HCT116 (cell line): ENCODE measurements at regions not wholly inside any gene's neighbourhood (a gene's known extent, or its start where the extent isn't known, plus 50 kb on each side); places are given as distances from the start of the nearest gene placed in this dataset.

Experiments used
- ATAC-seq: fragments of 200-7000 bp; cut with Tn5 transposase; 2 replicates; pipeline ENCODE4 v1.9.1; 2020; ENCODE audit warnings: mild to moderate bottlenecking, moderate library complexity
- BruUV-seq: library from RNA; stranded (reverse); fragments of 400-500 nt; replicated peaks from 2 replicates; lab custom pipeline; 2021; lab: Mats Ljungman, UMichigan
- CTCF ChIA-PET: fragments of 300-600 bp; sonication (Branson Sonifier 250); formaldehyde crosslinking; loops from one replicate; lab custom pipeline; 2021; ENCODE audit warnings: antibody characterized with exemption; lab: Charles Lee
- POLR2A ChIA-PET: fragments of 300-600, 350-600 bp; sonication (Branson Sonifier 250); formaldehyde crosslinking; loops from one replicate; lab custom pipeline; 2021; ENCODE audit warnings: antibody characterized with exemption; lab: Charles Lee
- RAD21 ChIA-PET, 2 experiments: fragments of 300-600 bp; sonication (Branson Sonifier 250); formaldehyde crosslinking; loops; one replicate each; lab custom pipeline; 2023; ENCODE audit warnings: low total read pairs in 2 of 2; ENCODE audit not compliant: uncharacterized antibody in 2 of 2, unreplicated experiment in 2 of 2, low non-redundant PET in 1 of 2; lab: Charles Lee
- DNase-seq: peaks from one replicate; pipeline ENCODE4 v3.0.0-alpha.2; 2010; ENCODE audit warnings: low read depth, low spot score
- H2AFZ ChIP-seq: fragments of 200-600 bp; shearing (Covaris generic), sonication (generic); 2 replicates; pipeline ENCODE4 v1.6.1; 2017; ENCODE audit warnings: low read depth, mixed run types, mixed read lengths, antibody characterized with exemption, low read length; ENCODE audit not compliant: poor library complexity, severe bottlenecking
- H3K27ac ChIP-seq: 2 replicates; pipeline ENCODE4 v1.5.1; 2012; ENCODE audit warnings: low read depth, low read length
- H3K27me3 ChIP-seq: fragments of 200-600 bp; sonication (generic); 2 replicates; pipeline ENCODE4 v1.6.1; 2016; ENCODE audit warnings: mixed run types, low read length, mixed read lengths; ENCODE audit not compliant: insufficient read depth
- H3K36me3 ChIP-seq, 2 experiments: fragments of 200-500 bp in 1 of 2; fragments of 200-600 bp in 1 of 2; sonication (Bioruptor generic) in 1 of 2; sonication (generic) in 1 of 2; 2 replicates each; pipeline versions ENCODE4 v1.5.1 to v1.6.1; 2014 to 2016; ENCODE audit warnings: low read length in 2 of 2, inconsistent platforms in 1 of 2, mixed read lengths in 1 of 2, mixed run types in 1 of 2; ENCODE audit not compliant: insufficient read depth in 2 of 2, control insufficient read depth in 1 of 2
- H3K4me1 ChIP-seq, 2 experiments: fragments of 200-600 bp in 1 of 2; sonication (generic) in 1 of 2; 2 replicates each; pipeline versions ENCODE4 v1.5.1 to v1.6.1; 2012 to 2017; ENCODE audit warnings: low read length in 2 of 2, inconsistent platforms in 1 of 2, mild to moderate bottlenecking in 1 of 2, mixed read lengths in 1 of 2, mixed run types in 1 of 2, moderate library complexity in 1 of 2; ENCODE audit not compliant: insufficient read depth in 2 of 2, control insufficient read depth in 1 of 2
- H3K4me2 ChIP-seq: fragments of 200-600 bp; sonication (generic); 2 replicates; pipeline ENCODE4 v1.6.1; 2017; ENCODE audit warnings: mixed run types, low read length, mixed read lengths
- H3K4me3 ChIP-seq, 2 experiments: fragments of 200-600 bp in 1 of 2; sonication (generic) in 1 of 2; replicated peaks in 1 of 2; 2 replicates each; pipeline ENCODE4 v1.5.1; 2011 to 2016; ENCODE audit warnings: low read length in 2 of 2, control low read depth in 1 of 2, low read depth in 1 of 2, mild to moderate bottlenecking in 1 of 2, mixed read lengths in 1 of 2, mixed run types in 1 of 2
- H3K79me2 ChIP-seq: fragments of 200-600 bp; sonication (generic); 2 replicates; pipeline ENCODE4 v1.6.1; 2017; ENCODE audit warnings: mild to moderate bottlenecking, mixed run types, low read length, moderate library complexity, mixed read lengths; ENCODE audit not compliant: insufficient read depth
- H3K9ac ChIP-seq: fragments of 200-600 bp; sonication (generic); 2 replicates; pipeline ENCODE4 v1.6.1; 2016; ENCODE audit warnings: low read length, mixed read lengths
- H3K9me2 ChIP-seq: fragments of 200-600 bp; sonication (generic), shearing (Covaris generic); 2 replicates; pipeline ENCODE4 v1.6.1; 2017; ENCODE audit warnings: mixed run types, mild to moderate bottlenecking, moderate library complexity; ENCODE audit not compliant: insufficient read depth
- H3K9me3 ChIP-seq, 2 experiments: fragments of 200-500 bp in 1 of 2; fragments of 200-600 bp in 1 of 2; sonication (Bioruptor generic) in 1 of 2; sonication (generic) in 1 of 2; 2 replicates each; pipeline ENCODE4 v1.6.1; 2014 to 2017; ENCODE audit warnings: low read length in 2 of 2, mixed read lengths in 2 of 2, inconsistent platforms in 1 of 2, low read depth in 1 of 2, mild to moderate bottlenecking in 1 of 2, mixed run types in 1 of 2, moderate library complexity in 1 of 2; ENCODE audit not compliant: control insufficient read depth in 1 of 2, insufficient read depth in 1 of 2
- H4K20me1 ChIP-seq: fragments of 200-600 bp; sonication (generic), shearing (Covaris generic); 2 replicates; pipeline ENCODE4 v1.6.1; 2017; ENCODE audit warnings: mixed run types, mild to moderate bottlenecking, moderate library complexity; ENCODE audit not compliant: insufficient read depth
- CBX3 ChIP-seq: IDR thresholded peaks from 2 replicates; pipeline ENCODE4 v1.6.1; 2012; ENCODE audit warnings: low read depth
- CEBPB ChIP-seq: IDR thresholded peaks from 2 replicates; pipeline ENCODE4 v1.6.1; 2012; ENCODE audit warnings: low read depth
- CTCF ChIP-seq, 3 experiments: fragments of 200-600 bp in 1 of 3; sonication (generic) in 1 of 3; IDR thresholded peaks in 2 of 3; conservative IDR thresholded peaks in 1 of 3; 2 replicates each; pipeline ENCODE4 v1.5.1; 2012 to 2017; ENCODE audit warnings: low read depth in 2 of 3, low read length in 2 of 3, antibody characterized with exemption in 1 of 3, borderline replicate concordance in 1 of 3, control low read depth in 1 of 3, mild to moderate bottlenecking in 1 of 3, mixed read lengths in 1 of 3, mixed run types in 1 of 3, moderate library complexity in 1 of 3; ENCODE audit not compliant: insufficient read depth in 1 of 3
- EZH2 ChIP-seq: fragments of 200-600 bp; sonication (generic); IDR thresholded peaks from 2 replicates; pipeline ENCODE4 v1.6.1; 2017; ENCODE audit warnings: antibody characterized with exemption, mixed run types
- FOSL1 ChIP-seq: IDR thresholded peaks from 2 replicates; pipeline ENCODE4 v1.6.1; 2012; ENCODE audit warnings: low read depth
- POLR2A ChIP-seq: IDR thresholded peaks from 2 replicates; pipeline ENCODE4 v1.7.0; 2011; ENCODE audit warnings: borderline replicate concordance; ENCODE audit not compliant: insufficient read depth, insufficient read length; ENCODE audit errors: extremely low read depth
- POLR2AphosphoS5 ChIP-seq: IDR thresholded peaks from 2 replicates; pipeline ENCODE4 v1.6.1; 2011; ENCODE audit warnings: mild to moderate bottlenecking, low read depth, low read length, moderate library complexity
- RAD21 ChIP-seq: IDR thresholded peaks from 2 replicates; pipeline ENCODE4 v1.6.1; 2012; ENCODE audit warnings: low read depth, mild to moderate bottlenecking
- REST ChIP-seq: IDR thresholded peaks from 2 replicates; pipeline ENCODE4 v1.6.1; 2012; ENCODE audit warnings: low read depth
- SIN3A ChIP-seq: IDR thresholded peaks from 2 replicates; pipeline ENCODE4 v1.6.1; 2012; ENCODE audit warnings: low read depth
- SRF ChIP-seq: IDR thresholded peaks from 2 replicates; pipeline ENCODE4 v1.6.1; 2012; ENCODE audit warnings: low read depth
- YY1 ChIP-seq: IDR thresholded peaks from 2 replicates; pipeline ENCODE4 v1.6.1; 2011; ENCODE audit warnings: low read length, low read depth, moderate library complexity, mild to moderate bottlenecking; ENCODE audit not compliant: insufficient replicate concordance; ENCODE audit errors: extremely low read depth
- intact Hi-C: fragments of 100-400 bp; cut with micrococcal nuclease; formaldehyde crosslinking; loops from 2 replicates; pipeline ENCODE4 v1.10.0; 2022
- TF ChIP-seq, protein P1 (sequence below): IDR thresholded peaks from 2 replicates; pipeline ENCODE4 v1.6.1; 2011; ENCODE audit warnings: mild to moderate bottlenecking, low read length, moderate library complexity; ENCODE audit not compliant: insufficient replicate concordance; ENCODE audit errors: extremely low read depth

- no peak for ATAC-seq
- ChIA-PET RAD21 (no interaction called here), POLR2A (no interaction called here), CTCF (no interaction called here)
- Histone ChIP-seq H3K4me2 (no peak overlapping the region), H3K9me3 (peaks cover 0 to 4% of the 10 kb centered on the region in 2 experiments; a peak in 1 of 4 replicates), H3K9me2 (no peaks in the 10 kb centered on the region), H3K4me1 (no peaks in the 10 kb centered on the region), H3K79me2 (no peaks in the 10 kb centered on the region), H3K27ac (no peak overlapping the region), H2AFZ (no peak overlapping the region), H3K36me3 (no peaks in the 10 kb centered on the region), H3K9ac (no peak overlapping the region), H3K27me3 (no peaks in the 10 kb centered on the region), H3K4me3 (no peak overlapping the region), H4K20me1 (no peaks in the 10 kb centered on the region)
- TF ChIP-seq POLR2A (no peak), EZH2 (no peak), SIN3A (no peak), CTCF (IDR thresholded peaks at IDR 0.05 in 2 of 3, conservative IDR thresholded peaks at IDR 0.05 in 1 of 3; ENCODE audit: borderline replicate concordance in 1 of 3, insufficient read depth in 1 of 3, low read depth in 2 of 3, low read length in 2 of 3) (no peak), CEBPB (no peak), CBX3 (no peak), YY1 (no peak), POLR2AphosphoS5 (no peak), SRF (no peak), RAD21 (no peak), FOSL1 (no peak), REST (no peak)
- TF ChIP-seq, protein P1, sequence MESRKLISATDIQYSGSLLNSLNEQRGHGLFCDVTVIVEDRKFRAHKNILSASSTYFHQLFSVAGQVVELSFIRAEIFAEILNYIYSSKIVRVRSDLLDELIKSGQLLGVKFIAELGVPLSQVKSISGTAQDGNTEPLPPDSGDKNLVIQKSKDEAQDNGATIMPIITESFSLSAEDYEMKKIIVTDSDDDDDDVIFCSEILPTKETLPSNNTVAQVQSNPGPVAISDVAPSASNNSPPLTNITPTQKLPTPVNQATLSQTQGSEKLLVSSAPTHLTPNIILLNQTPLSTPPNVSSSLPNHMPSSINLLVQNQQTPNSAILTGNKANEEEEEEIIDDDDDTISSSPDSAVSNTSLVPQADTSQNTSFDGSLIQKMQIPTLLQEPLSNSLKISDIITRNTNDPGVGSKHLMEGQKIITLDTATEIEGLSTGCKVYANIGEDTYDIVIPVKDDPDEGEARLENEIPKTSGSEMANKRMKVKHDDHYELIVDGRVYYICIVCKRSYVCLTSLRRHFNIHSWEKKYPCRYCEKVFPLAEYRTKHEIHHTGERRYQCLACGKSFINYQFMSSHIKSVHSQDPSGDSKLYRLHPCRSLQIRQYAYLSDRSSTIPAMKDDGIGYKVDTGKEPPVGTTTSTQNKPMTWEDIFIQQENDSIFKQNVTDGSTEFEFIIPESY = no peak
- BruUV-seq = no TSS peak
- no peak for DNase-seq
- intact Hi-C loops = no loop called here
Observed at GRCh38 chr11:81920205-81920604, 813.5 kb downstream of the FAM181B start.
